GM12872 (cell line): ENCODE measurements at regions not wholly inside any gene's neighbourhood (a gene's known extent, or its start where the extent isn't known, plus 50 kb on each side); places are given as distances from the start of the nearest gene placed in this dataset.

Experiments
- TF ChIP-seq, protein P1 (sequence below): IDR thresholded peaks from 3 replicates; pipeline ENCODE4 v1.5.1; 2011; ENCODE audit warnings: low read depth, mild to moderate bottlenecking, low read length, moderate library complexity; ENCODE audit not compliant: insufficient read depth

DNA sequence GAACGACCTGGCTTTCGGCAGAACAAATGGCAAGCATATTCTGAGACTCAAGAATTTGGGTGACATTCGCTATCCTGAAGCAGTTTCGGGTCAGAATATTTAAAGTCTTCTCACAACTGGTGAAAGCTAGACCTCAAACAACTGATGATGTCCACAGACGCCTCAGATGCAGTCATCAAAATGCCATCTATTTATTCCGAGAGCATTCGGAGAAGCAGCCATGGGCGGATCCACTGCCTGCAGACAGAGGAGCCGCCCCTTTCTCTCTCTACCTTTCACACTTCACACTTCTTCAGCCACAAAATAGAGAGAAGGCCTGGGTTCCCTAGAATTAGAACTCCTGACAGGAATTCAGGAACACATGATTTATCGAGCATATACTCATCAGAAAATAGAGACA, 65.8 kb upstream of the CREB1 start:
- TF ChIP-seq, protein P1, sequence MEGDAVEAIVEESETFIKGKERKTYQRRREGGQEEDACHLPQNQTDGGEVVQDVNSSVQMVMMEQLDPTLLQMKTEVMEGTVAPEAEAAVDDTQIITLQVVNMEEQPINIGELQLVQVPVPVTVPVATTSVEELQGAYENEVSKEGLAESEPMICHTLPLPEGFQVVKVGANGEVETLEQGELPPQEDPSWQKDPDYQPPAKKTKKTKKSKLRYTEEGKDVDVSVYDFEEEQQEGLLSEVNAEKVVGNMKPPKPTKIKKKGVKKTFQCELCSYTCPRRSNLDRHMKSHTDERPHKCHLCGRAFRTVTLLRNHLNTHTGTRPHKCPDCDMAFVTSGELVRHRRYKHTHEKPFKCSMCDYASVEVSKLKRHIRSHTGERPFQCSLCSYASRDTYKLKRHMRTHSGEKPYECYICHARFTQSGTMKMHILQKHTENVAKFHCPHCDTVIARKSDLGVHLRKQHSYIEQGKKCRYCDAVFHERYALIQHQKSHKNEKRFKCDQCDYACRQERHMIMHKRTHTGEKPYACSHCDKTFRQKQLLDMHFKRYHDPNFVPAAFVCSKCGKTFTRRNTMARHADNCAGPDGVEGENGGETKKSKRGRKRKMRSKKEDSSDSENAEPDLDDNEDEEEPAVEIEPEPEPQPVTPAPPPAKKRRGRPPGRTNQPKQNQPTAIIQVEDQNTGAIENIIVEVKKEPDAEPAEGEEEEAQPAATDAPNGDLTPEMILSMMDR, result no peak

GRCh38 chr2:207465894-207466293, 63.9 kb upstream of the CREB1 start:
- TF ChIP-seq, protein P1, result no peak

DNA sequence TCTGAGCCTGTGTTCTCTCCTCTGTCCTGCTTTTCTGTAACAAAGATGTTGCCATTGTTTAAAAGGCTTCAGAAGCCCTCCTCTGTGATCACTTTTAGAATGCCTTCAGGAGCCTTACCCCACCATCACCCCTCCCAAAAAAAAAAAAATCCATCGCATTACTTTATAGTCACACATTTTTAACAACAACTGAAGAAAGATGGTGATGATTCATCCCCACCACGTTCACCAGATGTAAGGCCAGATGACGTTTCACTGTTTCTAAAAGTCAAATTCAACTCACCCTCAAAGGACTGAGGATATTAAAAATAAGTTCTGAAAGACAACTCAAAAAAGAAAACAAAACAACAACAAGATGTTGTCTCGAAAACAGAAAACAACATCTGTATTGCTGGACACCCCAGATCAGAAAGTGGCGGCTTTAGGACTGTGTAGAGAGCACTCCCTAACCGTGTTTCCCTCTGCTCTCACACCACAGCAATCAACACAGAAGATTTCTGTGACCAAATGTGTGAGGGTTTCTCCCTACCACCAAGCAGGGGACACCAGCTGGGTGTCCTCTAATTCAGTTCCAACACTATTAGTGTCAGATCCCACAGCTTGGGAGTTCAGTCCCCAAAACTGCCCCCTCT, 61.9 kb upstream of the CREB1 start:
- TF ChIP-seq, protein P1, result no peak

GRCh38 chr2:207468488-207468887, 61.3 kb upstream of the CREB1 start:
- TF ChIP-seq, protein P1, result no peak

- TF ChIP-seq, protein P1, result no peak
Measured at GRCh38 chr2:207469451-207469850, 60.3 kb upstream of the CREB1 start.

DNA sequence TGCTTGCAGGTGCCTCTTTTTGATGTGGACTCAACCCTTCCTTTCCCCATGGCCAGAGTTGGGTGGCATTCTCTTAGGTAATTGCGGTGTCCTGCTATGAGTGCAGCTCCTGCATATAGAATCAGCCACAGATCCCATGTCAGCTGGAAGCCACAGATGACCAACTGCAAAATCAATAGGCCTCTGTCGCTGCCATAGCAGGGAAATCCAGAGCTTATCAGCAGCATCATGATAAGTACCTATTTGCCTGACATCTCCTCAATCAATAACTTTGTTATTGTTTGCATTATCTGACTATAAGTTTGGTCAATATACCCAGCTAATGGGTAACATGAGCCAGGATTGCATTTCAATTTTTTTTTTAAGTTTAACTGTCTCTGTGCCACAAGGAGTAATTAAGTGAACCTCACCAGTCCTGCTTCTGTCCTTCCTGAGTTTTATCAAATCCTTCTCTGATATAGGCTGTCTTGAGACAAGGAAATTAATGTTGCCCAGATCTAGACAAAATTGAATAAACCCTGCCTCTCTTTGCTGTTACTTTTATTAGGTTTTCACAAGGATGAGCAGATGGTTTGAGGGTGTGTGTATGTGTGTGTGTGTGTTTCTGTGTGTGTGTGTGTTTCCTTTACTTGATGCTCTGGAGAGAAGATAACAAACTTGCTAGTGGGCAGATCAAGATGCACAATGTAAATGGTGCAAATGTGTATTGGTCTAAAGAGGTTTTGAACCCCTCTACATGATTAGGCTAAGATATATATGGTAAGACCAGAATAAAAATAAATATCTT, 59.6 kb upstream of the CREB1 start:
- TF ChIP-seq, protein P1, result no peak

GRCh38 chr2:207471261-207471660, 58.5 kb upstream of the CREB1 start:
- TF ChIP-seq, protein P1, result no peak
